KMS-11 (cell line): ENCODE measurements at regions not wholly inside any gene's neighbourhood (a gene's known extent, or its start where the extent isn't known, plus 50 kb on each side); places are given as distances from the start of the nearest gene placed in this dataset.

Experiments
- H2AFZ ChIP-seq: fragments of 200-600 bp; sonication (generic); 2 replicates; pipeline ENCODE4 v1.6.1; 2016; ENCODE audit warnings: antibody characterized with exemption, mixed run types, low read depth
- H3K27ac ChIP-seq: fragments of 200-600 bp; sonication (generic); 2 replicates; pipeline ENCODE4 v1.6.1; 2016; ENCODE audit warnings: mild to moderate bottlenecking, mixed run types
- H3K27me3 ChIP-seq: fragments of 200-600 bp; sonication (generic); 2 replicates; pipeline ENCODE4 v1.6.1; 2017; ENCODE audit warnings: mild to moderate bottlenecking, low read depth, mixed run types, moderate library complexity; ENCODE audit not compliant: insufficient read depth
- H3K36me3 ChIP-seq: fragments of 200-600 bp; sonication (generic); 2 replicates; pipeline ENCODE4 v1.6.1; 2017; ENCODE audit warnings: mild to moderate bottlenecking, mixed run types; ENCODE audit not compliant: insufficient read depth
- H3K4me1 ChIP-seq: fragments of 200-600 bp; sonication (generic); 2 replicates; pipeline ENCODE4 v1.6.1; 2016; ENCODE audit warnings: mild to moderate bottlenecking, low read depth, mixed run types; ENCODE audit not compliant: poor library complexity, severe bottlenecking
- H3K4me2 ChIP-seq: fragments of 200-600 bp; sonication (generic); 2 replicates; pipeline ENCODE4 v1.7.0; 2016; ENCODE audit warnings: mild to moderate bottlenecking, mixed run types
- H3K4me3 ChIP-seq: fragments of 200-600 bp; sonication (generic); IDR thresholded peaks from 2 replicates; pipeline ENCODE4 v1.6.1; 2017; ENCODE audit warnings: low read depth, low read length, mixed read lengths; ENCODE audit not compliant: insufficient read depth
- H3K79me2 ChIP-seq: fragments of 200-600 bp; sonication (generic); 2 replicates; pipeline ENCODE4 v1.6.1; 2016; ENCODE audit warnings: low read depth, mixed run types; ENCODE audit not compliant: insufficient read depth
- H3K9ac ChIP-seq: fragments of 200-600 bp; sonication (generic); 2 replicates; pipeline ENCODE4 v1.6.1; 2016; ENCODE audit warnings: mild to moderate bottlenecking, mixed run types
- H4K20me1 ChIP-seq: fragments of 200-600 bp; sonication (generic); 2 replicates; pipeline ENCODE4 v1.6.1; 2016; ENCODE audit warnings: mild to moderate bottlenecking, mixed run types; ENCODE audit not compliant: insufficient read depth
- CTCF ChIP-seq: fragments of 200-600 bp; sonication (generic); conservative IDR thresholded peaks from 2 replicates; pipeline ENCODE4 v1.6.1; 2017; ENCODE audit warnings: low read depth, mild to moderate bottlenecking, antibody characterized with exemption, low read length, moderate library complexity, mixed read lengths

GRCh38 chr6:50240986-50241385 is 191.3 kb upstream of the DEFB112 start:
- Histone ChIP-seq H3K4me2 (no peak overlapping the region), H3K4me3 (no peak overlapping the region), H4K20me1 (no peaks in the 10 kb centered on the region), H2AFZ (no peak overlapping the region), H3K27me3 (no peaks in the 10 kb centered on the region), H3K9ac (no peak overlapping the region), H3K27ac (no peak overlapping the region), H3K36me3 (no peaks in the 10 kb centered on the region), H3K79me2 (no peaks in the 10 kb centered on the region), H3K4me1 (no peaks in the 10 kb centered on the region)
- TF ChIP-seq CTCF = no peak

- H3K4me1 ChIP-seq = no peaks in the 10 kb centered on the region
- H3K27me3 ChIP-seq = no peaks in the 10 kb centered on the region
- H3K4me3 ChIP-seq = no peak overlapping the region
- H2AFZ ChIP-seq = no peak overlapping the region
- no peaks in the 10 kb centered on the region for H4K20me1 ChIP-seq
- H3K36me3 ChIP-seq = no peaks in the 10 kb centered on the region
- no peaks in the 10 kb centered on the region for H3K79me2 ChIP-seq
- H3K9ac ChIP-seq = no peak overlapping the region
- no peak overlapping the region for H3K27ac ChIP-seq
- TF ChIP-seq CTCF = no peak
- H3K4me2 ChIP-seq = no peak overlapping the region
These were observed 199.8 kb upstream of the DEFB112 start for GRCh38 chr6:50249493-50249892.

GRCh38 chr6:50257322-50257721 is 207.6 kb upstream of the DEFB112 start:
- no peak for TF ChIP-seq CTCF
- Histone ChIP-seq H3K4me1 (no peaks in the 10 kb centered on the region), H3K4me2 (no peak overlapping the region), H3K4me3 (no peak overlapping the region), H4K20me1 (no peaks in the 10 kb centered on the region), H3K27ac (no peak overlapping the region), H3K36me3 (no peaks in the 10 kb centered on the region), H3K9ac (no peak overlapping the region), H3K27me3 (no peaks in the 10 kb centered on the region), H3K79me2 (no peaks in the 10 kb centered on the region), H2AFZ (no peak overlapping the region)

- H3K4me1 ChIP-seq = no peaks in the 10 kb centered on the region
- no peaks in the 10 kb centered on the region for H3K79me2 ChIP-seq
- TF ChIP-seq CTCF = no peak
- H3K27ac ChIP-seq = no peak overlapping the region
- H3K4me2 ChIP-seq = no peak overlapping the region
- no peaks in the 10 kb centered on the region for H3K36me3 ChIP-seq
- H3K9ac ChIP-seq = no peak overlapping the region
- no peak overlapping the region for H2AFZ ChIP-seq
- no peaks in the 10 kb centered on the region for H4K20me1 ChIP-seq
- no peaks in the 10 kb centered on the region for H3K27me3 ChIP-seq
- H3K4me3 ChIP-seq = no peak overlapping the region
These were observed 210.2 kb upstream of the DEFB112 start for GRCh38 chr6:50259903-50260302.
